H1 (cell line): ENCODE measurements at regions not wholly inside any gene's neighbourhood (a gene's known extent, or its start where the extent isn't known, plus 50 kb on each side); places are given as distances from the start of the nearest gene placed in this dataset.

ENCODE experiments used
- CTCF ChIA-PET: fragments of 300-600 bp; sonication (Branson Sonifier 250); formaldehyde crosslinking; loops from one replicate; lab custom pipeline; 2021; ENCODE audit not compliant: partially characterized antibody; lab: Charles Lee
- POLR2A ChIA-PET: fragments of 300-600 bp; sonication (Branson Sonifier 250); formaldehyde crosslinking; loops from one replicate; lab custom pipeline; 2021; ENCODE audit warnings: inconsistent platforms; ENCODE audit not compliant: partially characterized antibody; lab: Charles Lee
- DNase-seq, 2 experiments: peaks; one replicate each; pipeline versions ENCODE4 v3.0.0 to v3.0.0-alpha.2; 2010 to 2022; ENCODE audit warnings: low spot score in 2 of 2, low read depth in 1 of 2, mixed read lengths in 1 of 2
- FAIRE-seq: peaks from 2 replicates; lab custom pipeline; 2011; peaks lifted over from hg19 to GRCh38; lab: Jason Lieb, UNC
- H2AFZ ChIP-seq: 2 replicates; pipeline ENCODE4 v1.8.1; 2012; ENCODE audit warnings: low read length, inconsistent platforms
- H2AK5ac ChIP-seq: 2 replicates; pipeline ENCODE4 v1.6.1; 2013; ENCODE audit warnings: low read depth, low read length
- H2BK120ac ChIP-seq: replicated peaks from 2 replicates; pipeline ENCODE3; 2013; ENCODE audit warnings: low read depth, low read length, inconsistent platforms
- H2BK12ac ChIP-seq: 2 replicates; pipeline ENCODE4 v1.6.1; 2013; ENCODE audit warnings: low read depth, low read length
- H2BK15ac ChIP-seq: 2 replicates; pipeline ENCODE4 v1.6.1; 2013; ENCODE audit warnings: low read length
- H2BK20ac ChIP-seq: 2 replicates; pipeline ENCODE4 v1.6.1; 2013; ENCODE audit warnings: low read length
- H2BK5ac ChIP-seq: 2 replicates; pipeline ENCODE4 v1.6.1; 2013; ENCODE audit warnings: low read depth, low read length
- H3K14ac ChIP-seq: 2 replicates; pipeline ENCODE4 v1.6.1; 2013; ENCODE audit warnings: inconsistent platforms; ENCODE audit not compliant: insufficient read length
- H3K18ac ChIP-seq: 2 replicates; pipeline ENCODE4 v1.6.1; 2013; ENCODE audit warnings: low read length; ENCODE audit errors: extremely low read depth
- H3K23ac ChIP-seq: 2 replicates; pipeline ENCODE4 v1.6.1; 2013; ENCODE audit warnings: inconsistent platforms; ENCODE audit not compliant: insufficient read length
- H3K23me2 ChIP-seq: 2 replicates; pipeline ENCODE4 v1.6.1; 2013; ENCODE audit warnings: low read depth, low read length
- H3K27ac ChIP-seq: 2 replicates; pipeline ENCODE4 v1.6.1; 2011; ENCODE audit warnings: low read depth, low read length, inconsistent platforms
- H3K27me3 ChIP-seq, 4 experiments: replicated peaks in 1 of 4; 1 replicate in 1 of 4; 2 replicates in 3 of 4; pipeline versions ENCODE4 v1.6.1 to v1.8.1; 2011 to 2013; ENCODE audit warnings: low read length in 3 of 4, mild to moderate bottlenecking in 3 of 4, inconsistent platforms in 2 of 4, mixed read lengths in 2 of 4, moderate library complexity in 1 of 4; ENCODE audit not compliant: control insufficient read depth in 3 of 4, insufficient read depth in 3 of 4; ENCODE audit errors: extremely low read depth in 1 of 4
- H3K36me3 ChIP-seq, 4 experiments: 2 replicates each; pipeline versions ENCODE4 v1.6.1 to v1.8.1; 2011 to 2013; ENCODE audit warnings: mild to moderate bottlenecking in 4 of 4, low read length in 3 of 4, moderate library complexity in 2 of 4, control low read depth in 1 of 4, inconsistent platforms in 1 of 4; ENCODE audit not compliant: insufficient read depth in 4 of 4, control insufficient read depth in 2 of 4
- H3K4ac ChIP-seq: replicated peaks from 2 replicates; pipeline ENCODE3; 2013; ENCODE audit warnings: low read length, low read depth, mixed read lengths, inconsistent platforms; ENCODE audit not compliant: insufficient read length
- H3K4me1 ChIP-seq, 4 experiments: replicated peaks in 1 of 4; 1 replicate in 1 of 4; 2 replicates in 3 of 4; pipeline versions ENCODE4 v1.6.1 to v1.8.1; 2011 to 2013; ENCODE audit warnings: low read length in 3 of 4, inconsistent platforms in 2 of 4, mixed read lengths in 1 of 4; ENCODE audit not compliant: insufficient read depth in 4 of 4, control insufficient read depth in 3 of 4
- H3K4me2 ChIP-seq, 2 experiments: 2 replicates each; pipeline versions ENCODE4 v1.6.1 to v1.8.1; 2011 to 2013; ENCODE audit warnings: low read depth in 2 of 2, low read length in 2 of 2, control low read depth in 1 of 2, inconsistent platforms in 1 of 2, mild to moderate bottlenecking in 1 of 2; ENCODE audit not compliant: insufficient read depth in 1 of 2
- H3K4me3 ChIP-seq, 4 experiments: fragments of 200-600, 300-600 bp in 1 of 4; sonication (generic), shearing (Covaris generic), sonication (Bioruptor Twin) in 1 of 4; 2 replicates each; pipeline versions ENCODE4 v1.5.1 to v1.8.1; 2011 to 2016; ENCODE audit warnings: low read length in 4 of 4, low read depth in 3 of 4, control low read depth in 2 of 4, inconsistent platforms in 2 of 4, mild to moderate bottlenecking in 2 of 4, mixed read lengths in 1 of 4, moderate library complexity in 1 of 4; ENCODE audit not compliant: insufficient read depth in 2 of 4; ENCODE audit errors: extremely low read depth in 1 of 4
- H3K56ac ChIP-seq: replicated peaks from 2 replicates; pipeline ENCODE3; 2013; ENCODE audit warnings: low read depth, mild to moderate bottlenecking, mixed read lengths, low read length, inconsistent platforms; ENCODE audit not compliant: insufficient read length
- H3K79me1 ChIP-seq: 2 replicates; pipeline ENCODE4 v1.6.1; 2013; ENCODE audit warnings: low read depth, low read length, control low read depth
- H3K79me2 ChIP-seq, 2 experiments: 2 replicates each; pipeline versions ENCODE4 v1.6.1 to v1.8.1; 2012 to 2013; ENCODE audit warnings: low read length in 2 of 2, mild to moderate bottlenecking in 2 of 2, inconsistent platforms in 1 of 2; ENCODE audit not compliant: insufficient read depth in 2 of 2, control insufficient read depth in 1 of 2
- H3K9ac ChIP-seq, 4 experiments: replicated peaks in 1 of 4; 1 replicate in 1 of 4; 2 replicates in 3 of 4; pipeline versions ENCODE4 v1.6.1 to v1.8.1; 2011 to 2013; ENCODE audit warnings: low read depth in 3 of 4, low read length in 3 of 4, control low read depth in 2 of 4, mild to moderate bottlenecking in 2 of 4, moderate library complexity in 2 of 4, inconsistent platforms in 1 of 4; ENCODE audit errors: extremely low read depth in 1 of 4
- H3K9me3 ChIP-seq, 2 experiments: 2 replicates each; pipeline versions ENCODE4 v1.6.1 to v1.8.1; 2012 to 2013; ENCODE audit warnings: mild to moderate bottlenecking in 2 of 2, moderate library complexity in 2 of 2, control low read depth in 1 of 2, inconsistent platforms in 1 of 2, low read depth in 1 of 2, low read length in 1 of 2, mixed read lengths in 1 of 2; ENCODE audit not compliant: insufficient read depth in 2 of 2
- H4K20me1 ChIP-seq, 2 experiments: replicated peaks in 1 of 2; 2 replicates each; pipeline versions ENCODE3 to v1.8.1; 2011 to 2013; ENCODE audit warnings: inconsistent platforms in 2 of 2, low read length in 2 of 2, mild to moderate bottlenecking in 1 of 2; ENCODE audit not compliant: insufficient read depth in 2 of 2, control insufficient read depth in 1 of 2
- H4K5ac ChIP-seq: 2 replicates; pipeline ENCODE4 v1.6.1; 2013; ENCODE audit warnings: low read length, low read depth, mixed read lengths, inconsistent platforms; ENCODE audit not compliant: insufficient read length
- H4K8ac ChIP-seq: 2 replicates; pipeline ENCODE4 v1.8.0; 2013; ENCODE audit warnings: mild to moderate bottlenecking, moderate library complexity, low read length, inconsistent platforms; ENCODE audit not compliant: insufficient read depth; ENCODE audit errors: extremely low read depth
- H4K91ac ChIP-seq: replicated peaks from 2 replicates; pipeline ENCODE3; 2013; ENCODE audit warnings: low read length, mixed read lengths, inconsistent platforms; ENCODE audit not compliant: insufficient read length
- POU5F1 ChIP-seq: IDR thresholded peaks from 2 replicates; pipeline ENCODE4 v1.6.1; 2011; ENCODE audit warnings: low read depth, mild to moderate bottlenecking, low read length, moderate library complexity
- SIX5 ChIP-seq: IDR thresholded peaks from 2 replicates; pipeline ENCODE4 v1.6.1; 2011; ENCODE audit warnings: mild to moderate bottlenecking, low read depth, low read length
- WGBS, 2 experiments: shearing (Covaris generic) in 1 of 2; methylation state at CpG; one replicate each; pipeline versions ENCODE4 v1.1.6 to v1.1.7; 2013 to 2015; ENCODE audit warnings: low lambda C conversion rate in 2 of 2, mixed read lengths in 2 of 2, inconsistent platforms in 1 of 2, low coverage in 1 of 2, missing lambda C conversion rate in 1 of 2; ENCODE audit not compliant: insufficient replicate concordance in 2 of 2, insufficient coverage in 1 of 2, insufficient read length in 1 of 2; ENCODE audit errors: extremely low coverage in 1 of 2, missing lambda C conversion rate in 1 of 2; 5-methylcytosine and 5-hydroxymethylcytosine counted together

- no peaks in the 10 kb centered on the region for H3K9me3 ChIP-seq
- H3K56ac ChIP-seq: no peak overlapping the region
- H3K9ac ChIP-seq: no peak overlapping the region
- no peak overlapping the region for H4K8ac ChIP-seq
- no peak overlapping the region for H3K4me3 ChIP-seq
- no peak for DNase-seq
- no peak overlapping the region for H3K14ac ChIP-seq
- POLR2A ChIA-PET: no interaction called here
- H3K4me2 ChIP-seq: no peak overlapping the region
- H2AK5ac ChIP-seq: no peak overlapping the region
- CTCF ChIA-PET: no interaction called here
- H4K20me1 ChIP-seq: no peaks in the 10 kb centered on the region
- no peak overlapping the region for H2BK120ac ChIP-seq
- no peak overlapping the region for H4K91ac ChIP-seq
- H3K36me3 ChIP-seq: no peaks in the 10 kb centered on the region
- no peak for FAIRE-seq
- no peak overlapping the region for H3K18ac ChIP-seq
- no peak overlapping the region for H4K5ac ChIP-seq
- H3K79me1 ChIP-seq: no peaks in the 10 kb centered on the region
- H2BK20ac ChIP-seq: no peak overlapping the region
- H2BK12ac ChIP-seq: no peak overlapping the region
- TF ChIP-seq POU5F1: no peak
- no peak for TF ChIP-seq SIX5
- TF ChIP-seq, all 59 proteins: peak for 0
- Histone ChIP-seq H3K27me3 (no peaks in the 10 kb centered on the region), H3K79me2 (no peaks in the 10 kb centered on the region), H3K4me1 (peaks cover 0 to 3% (median 0%) of the 10 kb centered on the region in 4 experiments; a peak in 1 of 7 replicates), H3K27ac (no peak overlapping the region), H2BK15ac (no peak overlapping the region), H3K4ac (no peak overlapping the region), H2AFZ (no peak overlapping the region), H3K23me2 (no peaks in the 10 kb centered on the region), H3K23ac (no peak overlapping the region), H2BK5ac (no peak overlapping the region)
- 94% methylated on average over 1 of the region's 1 CpG; no CpG with 5 or more reads in 1 of the 2 experiments for WGBS, 2 experiments
Observed at GRCh38 chr2:83579507-83579906, 879.6 kb downstream of the SUCLG1 start.
